A673 (cell line): ENCODE measurements at regions not wholly inside any gene's neighbourhood (a gene's known extent, or its start where the extent isn't known, plus 50 kb on each side); places are given as distances from the start of the nearest gene placed in this dataset.

Experiments used
- EZH2 ChIP-seq: fragments of 200-600 bp; sonication (generic); IDR thresholded peaks from 2 replicates; pipeline ENCODE4 v1.6.1; 2017; ENCODE audit warnings: borderline replicate concordance, low read depth, mild to moderate bottlenecking, mixed read lengths, antibody characterized with exemption, low read length; ENCODE audit not compliant: poor library complexity, severe bottlenecking
- TF ChIP-seq, protein P1 (sequence below): fragments of 300-800, 200-600 bp; sonication (generic); conservative IDR thresholded peaks from 2 replicates; pipeline ENCODE4 v1.5.1; 2017; ENCODE audit warnings: low read depth, mild to moderate bottlenecking, antibody characterized with exemption, low read length, moderate library complexity, mixed read lengths

DNA sequence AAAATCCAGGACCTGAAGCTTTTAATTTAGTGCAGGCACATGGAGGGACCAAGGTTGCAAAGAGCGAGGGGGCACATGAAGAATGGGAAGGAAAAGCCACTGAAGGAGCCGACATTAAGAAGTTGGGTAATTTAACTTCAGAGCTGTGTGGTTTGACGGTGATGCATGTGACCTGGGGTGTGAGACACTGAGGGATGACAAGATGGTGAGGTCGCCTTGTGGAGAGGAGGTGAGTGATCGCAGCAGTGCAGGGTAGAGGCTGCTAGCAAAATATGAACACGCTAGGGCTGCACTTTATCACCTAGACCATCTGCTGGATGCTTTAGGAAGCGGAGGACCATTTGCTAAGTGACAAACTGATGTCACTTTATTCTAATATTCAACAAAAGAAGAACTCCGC lies 339.0 kb upstream of the KIF2A start:
- TF ChIP-seq EZH2 = no peak
- TF ChIP-seq, protein P1, sequence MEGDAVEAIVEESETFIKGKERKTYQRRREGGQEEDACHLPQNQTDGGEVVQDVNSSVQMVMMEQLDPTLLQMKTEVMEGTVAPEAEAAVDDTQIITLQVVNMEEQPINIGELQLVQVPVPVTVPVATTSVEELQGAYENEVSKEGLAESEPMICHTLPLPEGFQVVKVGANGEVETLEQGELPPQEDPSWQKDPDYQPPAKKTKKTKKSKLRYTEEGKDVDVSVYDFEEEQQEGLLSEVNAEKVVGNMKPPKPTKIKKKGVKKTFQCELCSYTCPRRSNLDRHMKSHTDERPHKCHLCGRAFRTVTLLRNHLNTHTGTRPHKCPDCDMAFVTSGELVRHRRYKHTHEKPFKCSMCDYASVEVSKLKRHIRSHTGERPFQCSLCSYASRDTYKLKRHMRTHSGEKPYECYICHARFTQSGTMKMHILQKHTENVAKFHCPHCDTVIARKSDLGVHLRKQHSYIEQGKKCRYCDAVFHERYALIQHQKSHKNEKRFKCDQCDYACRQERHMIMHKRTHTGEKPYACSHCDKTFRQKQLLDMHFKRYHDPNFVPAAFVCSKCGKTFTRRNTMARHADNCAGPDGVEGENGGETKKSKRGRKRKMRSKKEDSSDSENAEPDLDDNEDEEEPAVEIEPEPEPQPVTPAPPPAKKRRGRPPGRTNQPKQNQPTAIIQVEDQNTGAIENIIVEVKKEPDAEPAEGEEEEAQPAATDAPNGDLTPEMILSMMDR = no peak
